Endodermal cell (in vitro differentiated cells): ENCODE measurements at regions not wholly inside any gene's neighbourhood (a gene's known extent, or its start where the extent isn't known, plus 50 kb on each side); places are given as distances from the start of the nearest gene placed in this dataset.

ENCODE experiments used
- DNase-seq: peaks from one replicate; pipeline ENCODE4 v3.0.0-alpha.2; 2017
- H3K27ac ChIP-seq: 2 replicates; pipeline ENCODE4 v1.5.1; 2013; ENCODE audit warnings: mild to moderate bottlenecking, low read depth, low read length, moderate library complexity
- H3K27me3 ChIP-seq: 2 replicates; pipeline ENCODE4 v1.6.1; 2013; ENCODE audit warnings: mild to moderate bottlenecking, low read length, moderate library complexity; ENCODE audit not compliant: insufficient read depth, control insufficient read depth, poor library complexity, severe bottlenecking
- H3K36me3 ChIP-seq: 2 replicates; pipeline ENCODE4 v1.7.0; 2013; ENCODE audit warnings: mild to moderate bottlenecking, low read length, moderate library complexity; ENCODE audit not compliant: control insufficient read depth, insufficient read depth
- H3K4me1 ChIP-seq: one replicate; pipeline ENCODE4 v1.7.0; 2013; ENCODE audit warnings: low read length; ENCODE audit not compliant: control insufficient read depth, insufficient read depth
- H3K4me3 ChIP-seq: 2 replicates; pipeline ENCODE4 v1.5.1; 2013; ENCODE audit warnings: mild to moderate bottlenecking, low read length, moderate library complexity
- H3K9ac ChIP-seq: 2 replicates; pipeline ENCODE4 v1.6.1; 2013; ENCODE audit warnings: mild to moderate bottlenecking, low read length, moderate library complexity; ENCODE audit not compliant: poor library complexity, severe bottlenecking; ENCODE audit errors: extremely low read depth
- H3K9me3 ChIP-seq: 2 replicates; pipeline ENCODE4 v1.6.1; 2013; ENCODE audit warnings: mild to moderate bottlenecking, low read length, moderate library complexity; ENCODE audit not compliant: control insufficient read depth
- H3K27ac Mint-ChIP-seq: 2 replicates; pipeline ENCODE4 v1.8.0; 2020; ENCODE audit warnings: mixed read lengths
- H3K27me3 Mint-ChIP-seq: 2 replicates; pipeline ENCODE4 v1.8.0; 2021; ENCODE audit warnings: mild to moderate bottlenecking, mixed read lengths; ENCODE audit not compliant: insufficient read depth
- H3K36me3 Mint-ChIP-seq: 2 replicates; pipeline ENCODE4 v1.8.0; 2020; ENCODE audit warnings: low read depth, mixed read lengths
- H3K4me1 Mint-ChIP-seq: 2 replicates; pipeline ENCODE4 v1.8.0; 2020; ENCODE audit warnings: mixed read lengths
- H3K4me3 Mint-ChIP-seq: 2 replicates; pipeline ENCODE4 v1.8.0; 2020; ENCODE audit warnings: mild to moderate bottlenecking, moderate library complexity, mixed read lengths
- H3K9me3 Mint-ChIP-seq: 2 replicates; pipeline ENCODE4 v1.8.0; 2020; ENCODE audit warnings: mild to moderate bottlenecking, mixed read lengths
- CTCF ChIP-seq: fragments of 200-600 bp; sonication (generic); conservative IDR thresholded peaks from 2 replicates; pipeline ENCODE4 v1.5.0; 2021; ENCODE audit warnings: antibody characterized with exemption, mild to moderate bottlenecking
- WGBS, 2 experiments: methylation state at CpG; one replicate each; pipeline versions ENCODE4 v1.1.5 to v1.1.7; 2013; ENCODE audit warnings: missing lambda C conversion rate in 2 of 2, mixed read lengths in 1 of 2; ENCODE audit not compliant: insufficient coverage in 1 of 2, insufficient read length in 1 of 2; 5-methylcytosine and 5-hydroxymethylcytosine counted together

GRCh38 chr2:146678516-146678915 is 1166.3 kb upstream of the ACVR2A start:
- Histone ChIP-seq H3K27me3 (no peaks in the 10 kb centered on the region), H3K9ac (no peak overlapping the region), H3K27ac (no peak overlapping the region), H3K9me3 (peaks cover 8% of the 10 kb centered on the region), H3K4me3 (no peak overlapping the region), H3K36me3 (no peaks in the 10 kb centered on the region), H3K4me1 (no peaks in the 10 kb centered on the region)
- H3K36me3 Mint-ChIP-seq, result peaks cover 8% of the 10 kb centered on the region
- WGBS, 2 experiments, result 79 to 87% methylated on average over 4 to 5 of the region's 5 CpGs
- peaks cover 4% of the 10 kb centered on the region for H3K4me1 Mint-ChIP-seq
- H3K9me3 Mint-ChIP-seq, result peaks cover 3% of the 10 kb centered on the region
- H3K27me3 Mint-ChIP-seq, result no peaks in the 10 kb centered on the region
- no peak overlapping the region for H3K27ac Mint-ChIP-seq
- no peak overlapping the region for H3K4me3 Mint-ChIP-seq
- TF ChIP-seq CTCF, result no peak
- peak; percentile 61 for DNase-seq

GRCh38 chr2:146677280-146677679 is 1167.5 kb upstream of the ACVR2A start:
- no peak overlapping the region for H3K9ac ChIP-seq
- no peaks in the 10 kb centered on the region for H3K9me3 Mint-ChIP-seq
- no peak overlapping the region for H3K4me3 ChIP-seq
- TF ChIP-seq CTCF, result peak; percentile 72
- no peaks in the 10 kb centered on the region for H3K4me1 ChIP-seq
- H3K4me1 Mint-ChIP-seq, result peaks cover 4% of the 10 kb centered on the region
- no peak overlapping the region for H3K4me3 Mint-ChIP-seq
- DNase-seq, result peak; percentile 58
- no peaks in the 10 kb centered on the region for H3K27me3 Mint-ChIP-seq
- no peak overlapping the region for H3K27ac ChIP-seq
- H3K27ac Mint-ChIP-seq, result no peak overlapping the region
- no peaks in the 10 kb centered on the region for H3K27me3 ChIP-seq
- no peaks in the 10 kb centered on the region for H3K36me3 Mint-ChIP-seq
- H3K9me3 ChIP-seq, result peaks cover 8% of the 10 kb centered on the region
- H3K36me3 ChIP-seq, result no peaks in the 10 kb centered on the region

GRCh38 chr2:146669735-146670134 is 1175.1 kb upstream of the ACVR2A start:
- Histone ChIP-seq H3K4me3 (no peak overlapping the region), H3K27me3 (no peaks in the 10 kb centered on the region), H3K9ac (no peak overlapping the region), H3K4me1 (no peaks in the 10 kb centered on the region), H3K9me3 (no peaks in the 10 kb centered on the region), H3K36me3 (no peaks in the 10 kb centered on the region), H3K27ac (no peak overlapping the region)
- Mint-ChIP-seq H3K36me3 (no peaks in the 10 kb centered on the region), H3K4me1 (no peaks in the 10 kb centered on the region), H3K27ac (no peak overlapping the region), H3K4me3 (no peak overlapping the region), H3K9me3 (no peaks in the 10 kb centered on the region), H3K27me3 (no peaks in the 10 kb centered on the region)
- DNase-seq, result no peak
- WGBS, 2 experiments, result 93 to 98% methylated on average over 3 of the region's 3 CpGs
- no peak for TF ChIP-seq CTCF
